Karpas-422 (cell line): ENCODE measurements at regions not wholly inside any gene's neighbourhood (a gene's known extent, or its start where the extent isn't known, plus 50 kb on each side); places are given as distances from the start of the nearest gene placed in this dataset.

Experiments used
- DNase-seq: peaks from one replicate; pipeline ENCODE4 v3.0.0-alpha.2; 2015
- H2AFZ ChIP-seq: fragments of 200-600 bp; sonication (generic); 2 replicates; pipeline ENCODE4 v1.6.1; 2014; ENCODE audit warnings: antibody characterized with exemption, low read length, mixed read lengths
- H3K27ac ChIP-seq: fragments of 200-600 bp; sonication (generic); 2 replicates; pipeline ENCODE4 v1.5.1; 2014; ENCODE audit warnings: mild to moderate bottlenecking, low read length, moderate library complexity
- H3K27me3 ChIP-seq: fragments of 200-600 bp; sonication (generic); 2 replicates; pipeline ENCODE4 v1.6.1; 2014; ENCODE audit warnings: low read length, mixed read lengths
- H3K36me3 ChIP-seq: fragments of 200-600 bp; sonication (generic); 2 replicates; pipeline ENCODE4 v1.6.1; 2014; ENCODE audit warnings: low read length, mixed read lengths; ENCODE audit not compliant: insufficient read depth
- H3K4me1 ChIP-seq: fragments of 200-600 bp; sonication (generic); 2 replicates; pipeline ENCODE4 v1.6.1; 2014; ENCODE audit warnings: mild to moderate bottlenecking, low read length, mixed read lengths
- H3K4me2 ChIP-seq: fragments of 200-600 bp; sonication (generic); 2 replicates; pipeline ENCODE4 v1.6.1; 2014; ENCODE audit warnings: low read length, low read depth, mild to moderate bottlenecking; ENCODE audit not compliant: poor library complexity, severe bottlenecking
- H3K4me3 ChIP-seq: fragments of 200-600 bp; sonication (generic); 2 replicates; pipeline ENCODE4 v1.5.1; 2014; ENCODE audit warnings: mild to moderate bottlenecking, antibody characterized with exemption, low read length, mixed read lengths
- H3K79me2 ChIP-seq: fragments of 200-600 bp; sonication (generic); 2 replicates; pipeline ENCODE4 v1.6.1; 2014; ENCODE audit warnings: mild to moderate bottlenecking, low read length, mixed read lengths
- H3K9ac ChIP-seq: fragments of 200-600 bp; sonication (generic); 2 replicates; pipeline ENCODE4 v1.6.0; 2014; ENCODE audit warnings: low read length
- H3K9me2 ChIP-seq: fragments of 200-600 bp; sonication (generic), shearing (Covaris generic); replicated peaks from 2 replicates; pipeline ENCODE4 v1.6.0; 2014; ENCODE audit warnings: mild to moderate bottlenecking, low read length, moderate library complexity; ENCODE audit not compliant: insufficient read depth
- H3K9me3 ChIP-seq: fragments of 300-700, 200-600 bp; sonication (generic); 2 replicates; pipeline ENCODE4 v1.6.1; 2014; ENCODE audit warnings: low read length, mixed read lengths
- H4K20me1 ChIP-seq: fragments of 200-600 bp; sonication (generic); 2 replicates; pipeline ENCODE4 v1.6.1; 2014; ENCODE audit warnings: mild to moderate bottlenecking, antibody characterized with exemption, low read length, low read depth; ENCODE audit not compliant: insufficient read depth

- Histone ChIP-seq H2AFZ (no peak overlapping the region), H3K4me3 (no peak overlapping the region), H3K79me2 (no peaks in the 10 kb centered on the region), H3K4me2 (no peak overlapping the region), H3K9ac (no peak overlapping the region), H4K20me1 (no peaks in the 10 kb centered on the region), H3K9me2 (no peaks in the 10 kb centered on the region), H3K4me1 (no peaks in the 10 kb centered on the region), H3K27ac (no peak overlapping the region), H3K27me3 (no peaks in the 10 kb centered on the region), H3K9me3 (no peaks in the 10 kb centered on the region), H3K36me3 (no peaks in the 10 kb centered on the region)
- DNase-seq: no peak
Observed at GRCh38 chr10:90337316-90337715, 520.5 kb downstream of the HTR7 start.

GRCh38 chr10:90342480-90342879 is 515.4 kb downstream of the HTR7 start:
- Histone ChIP-seq H3K9ac (no peak overlapping the region), H3K4me2 (no peak overlapping the region), H3K27ac (no peak overlapping the region), H3K27me3 (no peaks in the 10 kb centered on the region), H3K36me3 (no peaks in the 10 kb centered on the region), H4K20me1 (no peaks in the 10 kb centered on the region), H3K4me1 (no peaks in the 10 kb centered on the region), H3K4me3 (no peak overlapping the region), H2AFZ (no peak overlapping the region), H3K79me2 (no peaks in the 10 kb centered on the region), H3K9me3 (no peaks in the 10 kb centered on the region), H3K9me2 (no peaks in the 10 kb centered on the region)
- DNase-seq: no peak

GRCh38 chr10:90344226-90344625 is 513.6 kb downstream of the HTR7 start:
- Histone ChIP-seq H3K27ac (no peak overlapping the region), H3K9me2 (no peaks in the 10 kb centered on the region), H3K9ac (no peak overlapping the region), H3K9me3 (no peaks in the 10 kb centered on the region), H3K4me2 (no peak overlapping the region), H3K36me3 (no peaks in the 10 kb centered on the region), H3K79me2 (no peaks in the 10 kb centered on the region), H3K27me3 (no peaks in the 10 kb centered on the region), H3K4me1 (no peaks in the 10 kb centered on the region), H4K20me1 (no peaks in the 10 kb centered on the region), H3K4me3 (no peak overlapping the region), H2AFZ (no peak overlapping the region)
- no peak for DNase-seq

GRCh38 chr10:90347239-90347638 is 510.6 kb downstream of the HTR7 start:
- Histone ChIP-seq H3K4me1 (no peaks in the 10 kb centered on the region), H3K79me2 (no peaks in the 10 kb centered on the region), H3K36me3 (no peaks in the 10 kb centered on the region), H3K4me3 (no peak overlapping the region), H3K4me2 (no peak overlapping the region), H3K9me3 (no peaks in the 10 kb centered on the region), H3K9me2 (no peaks in the 10 kb centered on the region), H3K27me3 (no peaks in the 10 kb centered on the region), H3K27ac (no peak overlapping the region), H4K20me1 (no peaks in the 10 kb centered on the region), H2AFZ (no peak overlapping the region), H3K9ac (no peak overlapping the region)
- no peak for DNase-seq

- Histone ChIP-seq H2AFZ (no peak overlapping the region), H3K4me2 (no peak overlapping the region), H3K4me3 (no peak overlapping the region), H3K27me3 (no peaks in the 10 kb centered on the region), H3K36me3 (no peaks in the 10 kb centered on the region), H4K20me1 (no peaks in the 10 kb centered on the region), H3K79me2 (no peaks in the 10 kb centered on the region), H3K9ac (no peak overlapping the region), H3K27ac (no peak overlapping the region), H3K9me3 (no peaks in the 10 kb centered on the region), H3K4me1 (no peaks in the 10 kb centered on the region), H3K9me2 (no peaks in the 10 kb centered on the region)
- no peak for DNase-seq
Observed at GRCh38 chr10:90350122-90350521, 507.7 kb downstream of the HTR7 start.

GRCh38 chr10:90352288-90352687 is 505.6 kb downstream of the HTR7 start:
- Histone ChIP-seq H4K20me1 (no peaks in the 10 kb centered on the region), H3K27me3 (no peaks in the 10 kb centered on the region), H3K27ac (no peak overlapping the region), H3K9me3 (no peaks in the 10 kb centered on the region), H2AFZ (no peak overlapping the region), H3K9me2 (no peaks in the 10 kb centered on the region), H3K4me2 (no peak overlapping the region), H3K79me2 (no peaks in the 10 kb centered on the region), H3K36me3 (no peaks in the 10 kb centered on the region), H3K4me3 (no peak overlapping the region), H3K9ac (no peak overlapping the region), H3K4me1 (no peaks in the 10 kb centered on the region)
- no peak for DNase-seq

GRCh38 chr10:90354914-90355313 is 502.9 kb downstream of the HTR7 start:
- no peak overlapping the region for H3K9ac ChIP-seq
- no peaks in the 10 kb centered on the region for H3K4me1 ChIP-seq

GRCh38 chr10:90363799-90364483 is 493.9 kb downstream of the HTR7 start:
- no peaks in the 10 kb centered on the region for H4K20me1 ChIP-seq
- H3K9me3 ChIP-seq: no peaks in the 10 kb centered on the region
- no peak overlapping the region for H3K27ac ChIP-seq
- no peak overlapping the region for H3K4me3 ChIP-seq
- no peaks in the 10 kb centered on the region for H3K4me1 ChIP-seq
- no peak overlapping the region for H2AFZ ChIP-seq
- H3K36me3 ChIP-seq: no peaks in the 10 kb centered on the region
- no peak overlapping the region for H3K9ac ChIP-seq
- H3K79me2 ChIP-seq: no peaks in the 10 kb centered on the region
- no peaks in the 10 kb centered on the region for H3K9me2 ChIP-seq
- no peak for DNase-seq
- no peaks in the 10 kb centered on the region for H3K27me3 ChIP-seq
- no peak overlapping the region for H3K4me2 ChIP-seq

More at GRCh38 chr10:90354914-90355313, 502.9 kb downstream of the HTR7 start:
- Histone ChIP-seq H3K4me3 (no peak overlapping the region), H3K9me3 (no peaks in the 10 kb centered on the region), H3K79me2 (no peaks in the 10 kb centered on the region), H2AFZ (no peak overlapping the region), H4K20me1 (no peaks in the 10 kb centered on the region), H3K36me3 (no peaks in the 10 kb centered on the region), H3K27ac (no peak overlapping the region), H3K27me3 (no peaks in the 10 kb centered on the region), H3K9me2 (no peaks in the 10 kb centered on the region), H3K4me2 (no peak overlapping the region)
- no peak for DNase-seq
